NCI-H2029 (cell line): ENCODE measurements at regions not wholly inside any gene's neighbourhood (a gene's known extent, or its start where the extent isn't known, plus 50 kb on each side); places are given as distances from the start of the nearest gene placed in this dataset.

Experiments used
- DNase-seq: peaks from one replicate; lab custom pipeline; 2025; lab: John Stamatoyannopoulos, UW

DNA sequence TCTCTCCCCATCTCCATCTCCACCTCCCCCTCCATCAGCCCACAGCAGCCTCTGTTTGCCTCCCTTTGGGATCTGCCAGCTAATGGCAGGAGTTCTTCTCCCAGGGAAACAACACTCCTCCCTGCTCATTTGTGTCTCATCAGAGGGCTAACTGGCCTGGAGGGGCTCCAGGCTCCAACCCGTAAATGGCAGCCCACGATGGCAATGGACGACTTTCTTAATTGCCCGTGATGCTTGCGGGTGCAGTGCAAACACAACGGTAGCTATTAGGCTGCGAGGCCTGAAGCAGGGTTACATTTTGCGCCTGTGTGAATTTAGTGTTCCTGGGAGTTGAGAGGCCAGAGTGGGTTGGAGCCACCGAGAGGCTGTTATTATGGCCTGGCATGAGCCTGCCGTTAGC lies 285.1 kb downstream of the TNS1 start:
- no peak for DNase-seq

DNA sequence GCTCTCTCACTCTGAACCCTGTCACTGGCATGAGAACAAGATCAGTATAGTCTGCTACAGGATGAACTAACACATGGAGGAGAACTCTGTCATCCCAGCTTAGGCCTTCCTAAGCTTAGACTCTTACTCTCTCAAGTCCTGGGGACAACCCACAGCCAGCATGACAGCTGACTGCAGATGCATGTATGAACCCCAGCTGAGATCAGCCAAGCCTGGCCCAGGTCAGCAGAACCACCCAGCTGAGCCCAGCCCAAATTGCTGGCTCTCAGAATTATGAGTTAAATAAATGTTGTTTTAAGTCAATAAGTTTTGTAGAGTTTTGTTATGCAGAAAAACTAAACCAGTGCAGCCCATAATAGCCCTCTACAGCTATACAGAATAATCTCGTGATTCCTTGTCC lies 287.3 kb downstream of the TNS1 start:
- DNase-seq: no peak

DNA sequence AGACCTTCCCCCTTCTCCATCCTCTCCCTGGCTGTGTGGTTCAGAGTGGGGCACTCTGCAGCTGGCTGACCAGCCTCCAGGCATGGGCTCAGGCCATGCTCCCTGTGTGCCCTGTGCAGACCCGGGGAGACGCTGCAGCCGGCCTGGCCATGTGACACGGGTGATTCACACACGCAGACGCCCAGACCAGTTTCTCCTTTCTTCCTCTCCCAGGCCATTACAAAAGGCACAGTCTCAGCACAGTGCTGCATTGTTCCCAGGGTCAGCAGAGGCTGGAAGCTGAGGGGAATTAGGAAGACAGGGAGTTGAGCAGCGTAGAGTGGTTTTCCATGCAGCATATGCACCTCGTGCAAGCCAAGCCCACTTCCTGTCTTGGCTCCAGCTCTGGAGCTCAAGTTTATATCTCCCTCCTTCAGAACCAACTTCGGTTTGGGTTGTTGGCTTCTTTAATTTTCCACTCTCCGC lies 288.5 kb downstream of the TNS1 start:
- no peak for DNase-seq

- peak; percentile 39 for DNase-seq
Observed at GRCh38 chr2:217713395-217714286, 289.2 kb downstream of the TNS1 start.

DNA sequence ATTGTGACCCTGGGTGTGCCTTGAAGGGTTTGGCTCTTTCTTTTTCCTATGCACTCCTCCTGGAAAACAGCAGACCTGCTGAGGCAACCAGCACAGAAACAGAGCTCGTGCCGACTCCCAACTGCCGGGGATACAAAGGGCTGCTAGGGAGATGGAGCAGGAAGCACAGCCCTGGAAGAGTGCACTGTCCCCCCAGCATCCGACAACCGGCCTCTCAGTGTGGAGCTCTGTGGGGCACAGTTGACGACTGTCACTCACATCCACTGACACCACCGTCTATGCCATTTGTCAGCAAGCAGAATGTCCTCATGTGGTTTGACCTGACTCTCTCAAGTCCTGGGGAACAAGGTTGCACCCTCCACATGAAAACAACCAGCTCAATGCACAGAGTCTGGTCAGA lies 290.4 kb downstream of the TNS1 start:
- no peak for DNase-seq

GRCh38 chr2:217711188-217711587 lies 291.6 kb downstream of the TNS1 start:
- no peak for DNase-seq

DNA sequence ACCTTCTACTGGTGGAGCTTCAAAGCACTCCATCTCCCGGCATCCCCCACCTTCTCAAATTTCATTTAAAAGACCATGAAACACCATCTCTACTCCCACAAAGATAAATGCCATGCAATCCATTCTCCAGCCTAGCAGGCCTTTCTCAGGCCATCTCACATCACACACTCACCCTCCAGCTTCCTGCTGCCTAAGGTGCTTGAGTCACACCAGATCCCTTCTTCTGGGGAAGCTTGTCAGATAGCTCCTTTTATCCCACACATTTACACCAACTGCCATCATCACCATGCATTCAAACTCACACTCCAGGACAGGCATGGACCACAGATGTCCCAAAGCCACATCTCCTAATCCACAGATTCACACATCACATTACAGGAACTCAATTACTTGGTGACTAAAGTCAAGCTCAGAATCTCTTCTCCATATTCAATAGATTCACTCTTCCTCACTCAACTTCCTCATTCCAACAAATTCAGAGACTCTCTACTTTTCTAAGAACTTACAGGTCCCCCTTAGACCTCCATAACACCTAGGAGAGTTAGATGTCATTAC lies 292.5 kb downstream of the TNS1 start:
- DNase-seq: no peak

GRCh38 chr2:217709478-217710210 lies 293.2 kb downstream of the TNS1 start:
- DNase-seq: no peak

- no peak for DNase-seq
Observed at GRCh38 chr2:217707131-217707611, 295.6 kb downstream of the TNS1 start.

DNA sequence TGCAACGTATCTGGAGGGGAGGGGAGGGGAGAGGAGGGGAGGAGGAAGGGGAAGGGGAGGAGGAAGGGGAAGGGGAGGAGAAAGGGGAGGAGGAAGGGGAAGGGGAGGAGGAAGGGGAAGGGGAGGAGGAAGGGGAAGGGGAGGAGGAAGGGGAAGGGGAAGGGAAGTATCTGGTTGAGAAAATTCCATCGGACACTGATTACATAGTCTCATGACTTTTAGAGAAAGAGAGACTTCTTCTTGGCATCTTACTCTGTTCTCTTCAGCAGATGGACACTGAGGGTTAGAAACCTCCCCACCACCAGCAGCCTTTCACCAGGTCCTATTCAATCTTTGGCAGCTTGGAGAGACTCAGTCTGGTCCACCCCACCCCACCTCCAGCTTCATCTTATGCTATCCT lies 296.3 kb downstream of the TNS1 start:
- no peak for DNase-seq

DNA sequence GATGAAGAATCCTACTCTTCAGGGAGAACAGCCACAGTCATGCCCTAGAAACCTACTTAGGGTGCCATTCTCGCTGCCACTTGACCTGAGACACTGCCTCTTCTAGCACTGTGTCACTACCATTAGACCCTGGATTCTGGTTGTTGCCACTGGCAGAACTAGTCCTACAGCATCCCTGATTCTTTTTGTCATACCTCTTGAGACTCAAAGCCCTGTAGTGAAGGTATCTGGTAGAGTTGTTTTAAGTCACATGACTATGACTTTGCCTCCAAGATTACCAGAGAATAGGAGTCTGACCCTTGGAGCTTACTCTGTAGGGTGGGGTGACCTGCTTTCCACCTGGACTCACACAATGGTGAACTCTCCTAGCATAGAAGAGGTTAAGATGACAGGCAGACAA lies 296.7 kb downstream of the TNS1 start:
- DNase-seq: no peak

DNA sequence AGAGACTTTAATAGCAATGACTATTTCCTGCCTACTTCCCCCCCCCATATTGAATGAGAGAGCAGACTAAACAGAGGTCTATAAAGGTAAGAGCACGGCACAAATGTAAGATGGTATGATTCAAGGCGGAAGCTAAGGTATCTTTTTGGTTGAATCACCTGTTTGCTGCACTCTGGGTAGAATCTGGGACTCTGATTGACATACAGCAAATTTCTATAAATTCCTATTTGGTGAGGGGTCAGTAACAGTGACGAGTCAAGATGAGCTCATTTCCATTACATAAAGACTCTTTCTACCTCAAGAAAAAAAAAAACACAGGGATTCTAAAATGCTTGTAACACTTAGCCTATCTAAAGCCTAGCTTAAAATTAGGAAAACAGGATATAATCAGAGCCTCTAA lies 297.3 kb downstream of the TNS1 start:
- DNase-seq: no peak

GRCh38 chr2:217703999-217704398 lies 298.8 kb downstream of the TNS1 start:
- DNase-seq: no peak

GRCh38 chr2:217703102-217703501 lies 299.7 kb downstream of the TNS1 start:
- peak; percentile 17 for DNase-seq

DNA sequence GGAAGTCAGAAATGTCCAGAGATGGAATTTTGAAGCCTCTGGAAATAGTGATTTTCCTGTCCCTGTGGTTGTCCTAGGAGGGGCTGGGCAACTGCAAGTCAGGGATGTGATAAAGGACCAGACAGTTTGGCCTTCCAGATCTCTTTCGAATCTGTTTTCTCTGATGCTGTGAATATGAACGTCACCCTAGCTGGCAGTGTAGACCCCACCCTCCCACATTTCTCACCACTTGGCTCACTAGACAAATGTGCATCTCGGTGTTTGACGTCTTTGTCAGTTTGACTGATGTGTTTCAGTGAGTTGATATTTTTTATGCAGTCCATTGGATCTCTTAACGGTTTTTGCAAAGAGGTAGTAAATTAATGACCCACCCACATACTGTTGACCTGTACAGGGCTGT lies 301.2 kb downstream of the TNS1 start:
- no peak for DNase-seq

- no peak for DNase-seq
Observed at GRCh38 chr2:217698691-217699090, 304.1 kb downstream of the TNS1 start.

GRCh38 chr2:217695033-217695520 lies 307.7 kb downstream of the TNS1 start:
- no peak for DNase-seq

- DNase-seq: no peak
Observed at GRCh38 chr2:217694291-217694690, 308.5 kb downstream of the TNS1 start.

GRCh38 chr2:217693363-217693762 lies 309.4 kb downstream of the TNS1 start:
- DNase-seq: no peak

DNA sequence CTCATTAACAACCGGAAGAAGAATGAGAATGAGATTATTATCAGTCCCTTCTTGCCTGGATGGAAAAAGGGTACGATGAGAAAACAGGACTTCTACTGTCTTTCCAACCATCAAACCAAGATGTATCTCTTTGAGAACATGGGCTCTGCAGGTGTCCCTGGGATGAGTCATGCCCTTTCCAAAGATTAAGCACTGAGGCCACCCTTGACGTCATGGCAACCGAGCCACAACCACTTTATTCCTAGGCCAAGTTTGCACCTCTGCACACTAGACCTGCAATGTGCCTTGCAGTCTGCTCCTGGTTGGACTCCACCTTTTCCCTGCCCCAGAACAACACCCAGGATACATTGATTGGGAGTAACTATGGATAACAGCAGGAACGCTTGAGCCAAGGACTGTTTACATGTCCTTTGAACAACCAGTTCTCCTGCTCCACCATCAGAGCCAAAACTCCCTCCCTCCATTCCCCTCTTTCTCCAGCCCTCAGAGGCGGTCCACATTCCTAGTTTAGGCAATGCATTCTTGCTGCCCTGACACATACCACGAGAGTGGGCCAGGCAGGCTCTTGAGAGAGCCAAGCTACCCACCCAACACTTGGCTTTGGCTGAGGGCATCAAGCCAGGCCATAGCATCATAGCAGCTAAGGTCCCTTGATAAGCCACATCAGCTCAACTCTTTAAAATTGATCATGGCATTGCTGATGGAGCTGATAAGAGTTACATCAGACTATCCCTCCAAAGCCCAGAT lies 310.7 kb downstream of the TNS1 start:
- DNase-seq: no peak

DNA sequence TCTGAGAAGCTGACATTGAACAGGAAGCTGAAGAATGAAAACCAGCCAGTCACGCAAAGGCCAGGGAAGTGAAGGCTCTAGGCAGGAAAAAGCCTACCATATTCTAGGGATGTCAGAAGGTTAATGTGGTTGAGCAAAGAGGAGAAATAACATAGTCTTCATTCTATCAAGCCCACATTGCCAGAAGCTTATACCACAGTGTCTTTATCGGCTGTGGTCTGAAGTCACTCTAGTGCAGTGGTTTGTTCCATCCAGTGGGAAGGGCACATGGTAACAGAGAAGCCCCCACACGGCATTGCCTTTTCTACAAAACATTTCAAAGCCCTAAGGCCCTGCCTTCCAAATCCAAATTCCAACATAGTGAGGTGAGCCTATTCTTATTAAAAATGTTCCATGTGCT lies 311.3 kb downstream of the TNS1 start:
- DNase-seq: no peak

DNA sequence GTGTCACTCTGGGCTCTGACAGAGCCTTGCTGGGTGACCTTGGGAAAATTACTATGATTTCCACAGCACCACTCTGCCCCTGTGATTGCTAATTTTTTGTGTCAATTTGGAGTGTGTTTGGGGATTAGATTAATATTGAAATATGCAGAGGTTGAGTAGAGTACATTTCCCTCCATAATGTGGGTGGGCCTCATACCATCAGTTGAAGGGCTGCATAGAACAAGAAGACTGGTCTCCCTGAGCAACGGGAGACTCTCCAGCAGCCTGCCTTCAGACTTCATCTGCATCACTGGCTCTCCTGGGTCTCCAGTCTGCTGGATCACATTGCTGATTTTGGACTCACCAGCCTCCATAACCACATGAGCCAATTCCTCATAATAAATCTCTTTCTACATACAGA lies 313.7 kb downstream of the TNS1 start:
- no peak for DNase-seq
